Right atrium auricular region (tissue), 2 donors: ENCODE measurements at regions not wholly inside any gene's neighbourhood (a gene's known extent, or its start where the extent isn't known, plus 50 kb on each side); places are given as distances from the start of the nearest gene placed in this dataset.
"Not testable (repeated sequence)": the region's sequence is repeated elsewhere in the genome, so short reads cannot be mapped to it uniquely, and the experiment has no call there.

Source experiments
- DNase-seq: peaks from one replicate; pipeline ENCODE4 v3.0.0-alpha.2; 2019; ENCODE audit warnings: low spot score
- H3K27ac ChIP-seq, 2 donors: fragments of 200-600 bp; sonication (generic); 1 replicate in 1 of 2; 2 replicates in 1 of 2; pipeline ENCODE4 v1.5.1; 2016 to 2019
- H3K27me3 ChIP-seq, 2 donors: fragments of 200-600 bp; sonication (generic); one replicate each; pipeline versions ENCODE4 v1.5.1 to v1.6.0; 2017 to 2019
- H3K36me3 ChIP-seq: fragments of 200-600 bp; sonication (generic); one replicate; pipeline ENCODE4 v1.5.1; 2016
- H3K4me1 ChIP-seq, 2 donors: fragments of 200-600 bp; sonication (generic); one replicate each; pipeline versions ENCODE4 v1.5.1 to v1.6.0; 2017 to 2019
- H3K4me3 ChIP-seq, 2 donors: fragments of 200-600 bp; sonication (generic); 1 replicate in 1 of 2; 2 replicates in 1 of 2; pipeline ENCODE4 v1.5.1; 2017 to 2019; ENCODE audit warnings: mild to moderate bottlenecking in 1 of 2, moderate library complexity in 1 of 2
- H3K9me3 ChIP-seq, 2 donors: fragments of 200-600 bp; sonication (generic); one replicate each; pipeline ENCODE4 v1.5.1; 2019
- CTCF ChIP-seq, 2 donors: fragments of 200-600 bp; sonication (generic); IDR thresholded peaks; one replicate each; pipeline ENCODE4 v1.5.1; 2019; ENCODE audit warnings: antibody characterized with exemption in 2 of 2

- H3K4me3 ChIP-seq, result no peak overlapping the region
- H3K4me1 ChIP-seq, result peaks cover 0 to 6% of the 10 kb centered on the region in 2 donors
- no peak for TF ChIP-seq CTCF (IDR thresholded peaks at IDR 0.05)
- no peak for DNase-seq
- no peaks in the 10 kb centered on the region for H3K27me3 ChIP-seq
- no peaks in the 10 kb centered on the region for H3K36me3 ChIP-seq
- no peak overlapping the region for H3K27ac ChIP-seq
- H3K9me3 ChIP-seq, result no peaks in the 10 kb centered on the region
These were observed 95.3 kb downstream of the OR2B2 start for GRCh38 chr6:27816906-27817305.

GRCh38 chr6:27814665-27815424 is 97.4 kb downstream of the OR2B2 start:
- peak overlapping the region; percentile 33 to 45 for H3K4me3 ChIP-seq
- H3K27me3 ChIP-seq, result no peaks in the 10 kb centered on the region
- TF ChIP-seq CTCF (IDR thresholded peaks at IDR 0.05), result no peak
- H3K9me3 ChIP-seq, result no peaks in the 10 kb centered on the region
- H3K4me1 ChIP-seq, result peaks cover 0 to 6% of the 10 kb centered on the region in 2 donors
- peak overlapping the region in 1 of 2 donors; percentile 55 for H3K27ac ChIP-seq
- DNase-seq, result peak; percentile 82
- no peaks in the 10 kb centered on the region for H3K36me3 ChIP-seq

DNA sequence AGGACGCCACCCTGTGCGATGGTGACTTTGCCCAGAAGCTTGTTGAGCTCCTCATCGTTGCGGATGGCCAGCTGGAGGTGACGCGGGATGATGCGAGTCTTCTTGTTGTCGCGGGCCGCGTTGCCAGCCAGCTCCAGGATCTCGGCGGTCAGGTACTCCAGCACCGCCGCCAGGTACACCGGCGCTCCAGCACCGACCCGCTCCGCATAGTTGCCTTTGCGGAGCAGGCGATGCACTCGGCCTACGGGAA is 97.9 kb downstream of the OR2B2 start:
- not testable (repeated sequence) for H3K27ac ChIP-seq, H3K4me1 ChIP-seq, H3K9me3 ChIP-seq, H3K27me3 ChIP-seq, H3K36me3 ChIP-seq, DNase-seq
- peak overlapping the region; percentile 33 to 45 for H3K4me3 ChIP-seq

- H3K36me3 ChIP-seq, result no peaks in the 10 kb centered on the region
- no peak for TF ChIP-seq CTCF (IDR thresholded peaks at IDR 0.05)
- H3K9me3 ChIP-seq, result no peaks in the 10 kb centered on the region
- H3K4me3 ChIP-seq, result no peak overlapping the region
- no peak overlapping the region for H3K27ac ChIP-seq
- H3K27me3 ChIP-seq, result no peaks in the 10 kb centered on the region
- peaks cover 0 to 6% of the 10 kb centered on the region in 2 donors for H3K4me1 ChIP-seq
- DNase-seq, result no peak
These were observed 99.2 kb downstream of the OR2B2 start for GRCh38 chr6:27812805-27813492.

GRCh38 chr6:27812078-27812804 is 100.0 kb downstream of the OR2B2 start:
- H3K4me1 ChIP-seq, result peaks cover 0 to 6% of the 10 kb centered on the region in 2 donors
- H3K4me3 ChIP-seq, result no peak overlapping the region
- H3K36me3 ChIP-seq, result no peaks in the 10 kb centered on the region
- no peaks in the 10 kb centered on the region for H3K9me3 ChIP-seq
- no peaks in the 10 kb centered on the region for H3K27me3 ChIP-seq
- TF ChIP-seq CTCF (IDR thresholded peaks at IDR 0.05), result no peak
- no peak overlapping the region for H3K27ac ChIP-seq
- DNase-seq, result no peak

DNA sequence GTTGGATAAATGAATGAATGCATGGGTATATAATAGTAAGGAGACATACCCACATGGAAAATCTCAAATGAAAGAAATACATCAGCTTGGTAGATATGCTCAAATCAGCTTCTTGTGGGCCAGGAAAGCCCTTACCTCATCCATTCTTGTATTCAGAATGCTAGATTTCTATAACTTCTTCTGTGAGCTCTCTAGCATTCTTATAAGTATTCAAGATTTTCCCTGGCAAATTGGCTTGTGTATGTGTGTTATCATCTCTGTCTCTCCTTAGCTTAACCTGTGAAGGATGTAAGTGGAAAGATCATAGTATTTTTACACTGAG is 100.8 kb downstream of the OR2B2 start:
- peaks cover 0 to 6% of the 10 kb centered on the region in 2 donors for H3K4me1 ChIP-seq
- H3K36me3 ChIP-seq, result no peaks in the 10 kb centered on the region
- no peak for DNase-seq
- H3K4me3 ChIP-seq, result no peak overlapping the region
- no peaks in the 10 kb centered on the region for H3K27me3 ChIP-seq
- H3K9me3 ChIP-seq, result no peaks in the 10 kb centered on the region
- TF ChIP-seq CTCF (IDR thresholded peaks at IDR 0.05), result no peak
- H3K27ac ChIP-seq, result no peak overlapping the region
